ENCODE measurements at regions not wholly inside any gene's neighbourhood (a gene's known extent, or its start where the extent isn't known, plus 50 kb on each side); places are given as distances from the start of the nearest gene placed in this dataset.

DNA sequence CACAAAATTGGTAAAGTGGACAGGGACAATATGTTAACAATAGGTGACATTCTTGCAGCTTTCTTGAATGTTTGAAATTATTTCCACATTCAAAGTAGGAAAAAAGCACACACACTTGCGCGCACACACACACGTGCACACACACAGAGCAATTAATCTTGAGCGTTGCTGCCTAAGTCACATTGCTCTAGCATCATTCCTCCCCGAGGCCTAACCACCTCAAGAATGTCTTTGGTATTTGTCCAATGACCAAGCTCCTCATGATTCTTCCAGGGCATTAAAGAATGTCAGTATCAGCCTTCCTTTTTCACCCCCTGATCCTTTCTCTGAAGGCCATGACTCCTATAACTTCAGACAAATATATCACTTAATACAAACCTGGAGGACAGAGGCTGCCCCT is 198.1 kb downstream of the NPR3 start:
- intact Hi-C loops (cut with micrococcal nuclease): no loop called here
- POLR2A ChIA-PET: no interaction called here

More for the DNA sequence above, 198.1 kb downstream of the NPR3 start:
- CTCF ChIA-PET: no interaction called here
- Histone ChIP-seq H3K4me2 (ENCODE audit: insufficient read depth, low read length) (no peak overlapping the region), H3K79me2 (ENCODE audit: control insufficient read depth, insufficient read depth, low read length) (no peaks in the 10 kb centered on the region), H2AFZ (ENCODE audit: low read depth, low read length) (no peak overlapping the region), H3K9me1 (replicated peaks; ENCODE audit: control insufficient read depth, extremely low read depth, insufficient read depth, low read length) (no peaks in the 10 kb centered on the region), H3K9me3 (replicated peaks; ENCODE audit: control insufficient read depth, insufficient read depth, low read length) (no peaks in the 10 kb centered on the region), H3K9ac (replicated peaks; ENCODE audit: extremely low read depth, insufficient read depth, low read length) (no peak overlapping the region), H3K27me3 (ENCODE audit: control insufficient read depth in 2 of 2, insufficient read depth in 2 of 2, low read length in 2 of 2) (no peaks in the 10 kb centered on the region), H3K36me3 (ENCODE audit: control insufficient read depth in 2 of 2, extremely low read depth in 1 of 2, insufficient read depth in 2 of 2, low read length in 2 of 2) (no peaks in the 10 kb centered on the region), H3K4me3 (replicated peaks in 1 of 3; ENCODE audit: insufficient read depth in 1 of 3, low read depth in 1 of 3, low read length in 3 of 3) (no peak overlapping the region), H4K20me1 (replicated peaks; ENCODE audit: control insufficient read depth, extremely low read depth, insufficient read depth, low read length) (no peaks in the 10 kb centered on the region), H3K27ac (ENCODE audit: insufficient read depth, low read depth, low read length) (no peak overlapping the region), H3K4me1 (ENCODE audit: control insufficient read depth, extremely low read depth, insufficient read depth, low read length) (no peaks in the 10 kb centered on the region)
- DNase-seq (ENCODE audit: low read depth, low spot score) (no peak), FAIRE-seq (no peak)
- no TSS peak for BruUV-seq (replicated peaks)
- no peak for TF ChIP-seq FOS (IDR thresholded peaks at IDR 0.05; ENCODE audit: borderline replicate concordance, insufficient read depth, low read length)
- no peak for TF ChIP-seq EZH2 (IDR thresholded peaks at IDR 0.05; ENCODE audit: borderline replicate concordance, low read depth, low read length, severe bottlenecking)
- no peak for TF ChIP-seq POLR2A (IDR thresholded peaks at IDR 0.05; ENCODE audit: low read depth, low read length)
- no peak for TF ChIP-seq POLR2AphosphoS5 (IDR thresholded peaks at IDR 0.05; ENCODE audit: insufficient read depth, low read depth, low read length)
- TF ChIP-seq GATA2 (IDR thresholded peaks at IDR 0.05; ENCODE audit: insufficient read depth, insufficient read length, low read depth, low read length): no peak
- TF ChIP-seq JUN (IDR thresholded peaks at IDR 0.05; ENCODE audit: borderline replicate concordance, insufficient read depth, insufficient read length, low read depth): no peak
- TF ChIP-seq, protein P1, sequence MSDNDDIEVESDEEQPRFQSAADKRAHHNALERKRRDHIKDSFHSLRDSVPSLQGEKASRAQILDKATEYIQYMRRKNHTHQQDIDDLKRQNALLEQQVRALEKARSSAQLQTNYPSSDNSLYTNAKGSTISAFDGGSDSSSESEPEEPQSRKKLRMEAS (IDR thresholded peaks at IDR 0.05; ENCODE audit: insufficient read depth, insufficient read length): no peak
- no peak for TF ChIP-seq MYC (IDR thresholded peaks at IDR 0.05; ENCODE audit: low read depth, low read length)
- TF ChIP-seq, protein P2, sequence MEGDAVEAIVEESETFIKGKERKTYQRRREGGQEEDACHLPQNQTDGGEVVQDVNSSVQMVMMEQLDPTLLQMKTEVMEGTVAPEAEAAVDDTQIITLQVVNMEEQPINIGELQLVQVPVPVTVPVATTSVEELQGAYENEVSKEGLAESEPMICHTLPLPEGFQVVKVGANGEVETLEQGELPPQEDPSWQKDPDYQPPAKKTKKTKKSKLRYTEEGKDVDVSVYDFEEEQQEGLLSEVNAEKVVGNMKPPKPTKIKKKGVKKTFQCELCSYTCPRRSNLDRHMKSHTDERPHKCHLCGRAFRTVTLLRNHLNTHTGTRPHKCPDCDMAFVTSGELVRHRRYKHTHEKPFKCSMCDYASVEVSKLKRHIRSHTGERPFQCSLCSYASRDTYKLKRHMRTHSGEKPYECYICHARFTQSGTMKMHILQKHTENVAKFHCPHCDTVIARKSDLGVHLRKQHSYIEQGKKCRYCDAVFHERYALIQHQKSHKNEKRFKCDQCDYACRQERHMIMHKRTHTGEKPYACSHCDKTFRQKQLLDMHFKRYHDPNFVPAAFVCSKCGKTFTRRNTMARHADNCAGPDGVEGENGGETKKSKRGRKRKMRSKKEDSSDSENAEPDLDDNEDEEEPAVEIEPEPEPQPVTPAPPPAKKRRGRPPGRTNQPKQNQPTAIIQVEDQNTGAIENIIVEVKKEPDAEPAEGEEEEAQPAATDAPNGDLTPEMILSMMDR (IDR thresholded peaks at IDR 0.05; ENCODE audit: extremely low read depth in 1 of 2, insufficient read depth in 1 of 2, low read depth in 1 of 2, low read length in 2 of 2): no peak
- dilution Hi-C loops (cut with MboI; ENCODE audit: extremely low pct_ligation_motif_present, low sequenced_read_pairs): no loop called here

Measured in endothelial cell of umbilical vein (primary cell).